ENCODE measurements at regions not wholly inside any gene's neighbourhood (a gene's known extent, or its start where the extent isn't known, plus 50 kb on each side); places are given as distances from the start of the nearest gene placed in this dataset.
"Not testable (repeated sequence)": the region's sequence is repeated elsewhere in the genome, so short reads cannot be mapped to it uniquely, and the experiment has no call there.

DNA sequence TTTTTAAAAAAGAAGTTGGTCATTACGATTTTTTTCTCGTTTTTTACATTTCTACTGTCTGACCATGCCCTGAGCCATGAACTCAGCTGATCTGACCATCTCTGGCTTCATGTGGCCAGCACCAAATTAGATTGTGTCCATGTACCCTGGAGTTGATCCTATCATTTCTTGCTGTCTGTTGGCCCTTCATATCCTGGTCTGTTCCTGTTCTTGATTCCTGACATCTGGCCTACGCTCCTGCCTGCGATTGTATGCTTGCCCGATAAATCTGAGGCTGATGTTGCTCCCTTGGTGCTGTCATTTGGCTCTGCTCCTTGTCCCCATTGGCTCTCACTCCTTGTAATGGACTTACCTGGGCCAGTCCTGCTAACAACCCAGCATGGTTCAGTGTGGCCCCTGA, 89.8 kb upstream of the IGSF10 start:
- DNase-seq: no peak

DNA sequence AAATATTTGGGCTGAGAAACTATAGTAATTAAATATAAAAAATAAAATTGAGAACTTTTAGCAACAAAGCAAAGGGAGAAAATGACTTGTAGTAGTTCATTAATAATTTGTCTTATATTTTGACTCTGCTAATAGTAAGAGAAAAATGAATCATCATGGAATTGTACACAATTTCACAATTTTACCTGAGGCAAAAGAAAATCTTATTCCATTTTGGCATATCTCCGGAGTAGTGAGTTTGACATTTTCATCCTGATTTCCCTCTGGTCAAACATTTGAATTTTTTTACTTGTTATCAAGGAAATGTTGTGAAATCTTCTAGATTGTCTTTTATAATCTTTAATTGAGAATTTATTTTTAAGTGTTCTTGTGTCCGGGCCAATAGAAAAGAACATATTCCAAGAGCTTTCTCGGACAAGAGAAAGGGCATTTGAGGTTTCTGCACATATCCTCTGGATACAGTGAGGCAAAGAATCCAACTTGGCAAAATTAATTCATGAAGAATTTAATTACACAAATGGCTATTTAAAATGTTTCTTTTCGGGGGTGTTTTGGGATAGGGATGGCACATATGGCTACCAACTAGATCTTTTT, 89.3 kb upstream of the IGSF10 start:
- DNase-seq: no peak

DNA sequence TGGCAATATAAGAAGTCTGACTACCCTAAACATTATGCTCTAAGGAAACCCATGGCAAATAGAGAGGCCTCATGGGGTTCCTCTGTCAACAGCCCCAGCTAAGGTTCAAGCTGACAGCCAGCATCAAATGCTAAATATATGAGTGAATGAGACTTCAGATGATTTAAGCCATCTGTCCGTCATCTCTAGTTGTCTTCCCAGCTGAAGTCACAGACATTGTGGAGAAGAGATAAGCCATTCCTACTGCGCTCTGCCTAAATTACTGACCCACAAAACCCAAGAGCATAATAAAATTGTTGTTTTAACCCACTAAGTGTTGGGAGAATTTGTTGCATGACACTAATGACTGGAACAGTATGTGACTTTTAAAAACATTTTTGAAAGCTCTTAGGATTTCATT, 87.3 kb upstream of the IGSF10 start:
- DNase-seq: no peak

DNA sequence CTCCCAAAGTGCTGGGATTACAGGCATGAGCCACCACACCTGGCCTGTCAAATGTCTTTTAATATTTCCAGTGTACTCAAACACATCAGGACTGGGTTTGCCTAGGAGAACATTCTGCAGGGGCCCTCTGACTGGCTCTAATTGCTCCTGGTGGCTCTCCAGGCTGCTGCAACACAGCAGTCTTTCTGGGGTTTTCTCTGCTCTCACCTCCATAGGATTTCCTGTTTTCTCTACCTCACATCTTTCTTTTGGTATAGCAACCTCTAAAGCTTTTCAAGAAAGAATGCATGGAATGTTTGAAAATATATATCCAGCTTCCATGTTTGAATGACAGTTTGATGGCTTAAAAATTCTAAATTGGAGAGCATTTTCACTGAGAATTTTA, 83.3 kb upstream of the IGSF10 start:
- DNase-seq: no peak

DNA sequence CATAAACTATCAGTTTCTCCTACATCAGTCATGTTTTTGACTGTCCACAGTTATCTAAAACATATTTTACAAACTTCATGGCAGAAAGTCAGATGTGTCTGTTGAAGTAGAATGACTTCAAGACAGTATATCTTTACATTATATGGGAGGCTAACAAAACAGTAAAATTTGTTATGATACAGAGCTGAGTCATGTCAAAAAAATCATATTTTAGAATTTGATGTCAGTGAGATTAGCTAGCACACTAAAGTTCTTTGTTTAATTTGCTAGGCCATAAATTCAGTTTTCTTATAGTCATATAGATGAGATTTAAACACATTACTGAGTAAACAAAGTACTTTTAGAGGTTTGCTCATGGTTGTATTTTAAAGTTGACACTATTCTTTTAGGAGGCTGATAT, 80.3 kb upstream of the IGSF10 start:
- DNase-seq: no peak

DNA sequence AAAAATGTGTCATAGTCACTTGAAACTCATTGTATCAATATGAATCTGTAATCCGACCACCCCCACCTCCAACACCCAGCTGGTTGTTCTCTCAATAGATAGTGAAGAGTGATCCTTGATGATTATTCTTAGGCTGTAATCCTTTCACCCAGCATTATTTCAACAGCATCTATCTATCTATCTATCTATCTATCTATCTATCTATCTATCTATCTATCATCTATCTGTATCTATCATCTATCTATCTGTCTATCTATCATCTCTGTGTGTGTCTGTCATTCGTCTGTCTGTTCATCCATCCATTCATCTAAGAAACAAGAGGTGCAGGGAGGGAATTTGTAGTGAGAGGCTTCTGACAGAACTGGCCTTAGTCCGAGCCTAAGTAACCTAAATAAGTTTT, 78.7 kb upstream of the IGSF10 start:
- DNase-seq: no peak

DNA sequence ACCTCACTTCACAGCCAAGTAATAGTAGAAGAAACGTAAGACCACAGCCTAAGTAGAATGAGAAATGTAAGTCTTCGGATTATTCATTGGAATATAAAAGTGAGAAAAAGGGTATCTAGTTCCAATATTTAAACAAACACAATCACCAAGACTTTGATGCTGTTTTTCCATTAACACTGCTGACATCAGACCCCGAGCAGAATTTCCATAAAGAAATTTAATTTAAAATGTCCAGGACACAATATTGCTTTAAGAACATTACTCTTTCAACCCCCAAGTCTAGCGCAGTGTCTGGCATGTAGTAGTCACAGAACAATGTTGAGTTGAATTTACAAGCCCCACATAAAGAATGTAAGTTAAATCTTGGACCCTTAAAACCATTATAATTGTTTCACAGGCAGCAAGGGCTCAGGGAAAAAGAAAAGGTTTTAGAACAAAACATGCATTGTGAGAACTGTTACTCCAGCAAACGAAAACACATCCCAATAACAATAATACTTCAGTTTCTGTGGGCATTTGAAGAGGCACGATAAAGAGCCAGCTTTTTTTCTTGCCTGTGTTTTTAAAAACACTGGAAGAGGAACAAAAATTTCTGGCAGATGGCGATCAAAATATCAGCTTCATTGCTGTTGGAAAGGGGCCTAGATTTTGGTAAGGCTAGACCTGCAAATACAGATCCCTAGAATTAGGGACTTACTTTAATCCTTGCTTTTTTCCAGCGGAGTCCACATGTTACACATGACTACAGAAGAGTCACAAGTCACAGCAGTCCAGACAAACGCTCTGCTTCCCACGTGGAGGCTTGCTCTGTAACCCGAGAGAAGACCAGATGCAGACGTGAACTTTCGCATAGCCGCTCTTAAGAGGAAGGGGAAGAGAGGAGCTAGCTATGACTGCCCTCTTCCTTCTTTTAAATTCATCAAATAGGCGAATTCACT, 77.9 kb upstream of the IGSF10 start:
- DNase-seq: no peak

DNA sequence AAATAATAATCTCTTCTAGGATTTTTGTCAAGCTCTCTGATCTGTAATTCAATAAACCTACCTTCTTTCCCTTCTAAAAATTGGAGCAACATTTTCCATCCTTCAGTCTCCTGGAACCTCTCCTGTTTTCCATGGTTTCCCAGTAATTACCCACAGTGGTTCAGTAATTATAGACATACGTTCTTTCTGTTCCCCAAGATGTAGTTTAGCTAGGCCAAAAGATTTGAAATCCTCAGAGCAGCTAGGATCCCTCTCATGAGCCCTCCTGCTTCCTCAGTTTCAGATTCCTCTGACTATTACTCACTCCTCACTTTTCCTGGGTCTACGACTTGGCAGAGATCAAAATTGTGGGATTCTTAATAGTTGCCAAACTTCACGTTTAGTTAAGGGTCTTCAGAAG, 76.9 kb upstream of the IGSF10 start:
- DNase-seq: no peak

DNA sequence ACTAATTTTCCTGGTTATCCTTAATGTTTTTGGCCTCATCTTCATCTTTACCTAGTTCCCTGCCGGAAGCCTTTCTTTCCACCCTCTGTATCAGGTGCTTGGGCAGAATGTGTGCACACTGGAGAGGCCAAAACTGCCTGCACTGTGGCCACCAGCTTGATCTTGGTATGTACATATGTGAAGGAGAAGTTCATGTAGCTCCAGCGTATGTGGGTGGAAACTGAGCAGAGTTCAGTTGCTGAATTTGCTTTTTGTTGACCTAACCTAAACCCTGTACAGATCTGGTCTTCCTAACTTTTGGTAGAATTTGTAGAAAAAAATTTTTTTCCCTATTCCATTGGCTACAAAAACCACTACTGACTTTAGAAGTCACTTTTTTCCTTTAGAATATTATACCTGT, 65.9 kb upstream of the IGSF10 start:
- DNase-seq: no peak

DNA sequence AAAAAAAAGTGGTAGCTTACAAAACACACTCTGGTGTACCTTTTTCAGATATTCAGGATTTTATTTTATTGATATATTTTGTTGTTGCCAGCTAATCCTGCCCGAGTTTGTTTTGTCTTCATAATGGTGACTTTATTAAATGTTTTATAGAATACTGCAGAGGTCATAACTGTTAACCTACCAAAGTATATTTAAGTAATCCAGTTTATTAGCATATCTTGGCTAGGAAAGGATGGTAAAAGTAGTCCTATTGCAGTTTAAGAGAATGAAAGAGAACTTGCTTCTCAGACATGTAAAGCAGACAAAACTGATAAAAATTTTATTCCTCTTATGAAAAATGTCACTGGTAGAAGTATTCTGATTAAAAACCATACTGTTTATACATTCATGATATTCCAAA, 59.2 kb upstream of the IGSF10 start:
- DNase-seq: no peak

DNA sequence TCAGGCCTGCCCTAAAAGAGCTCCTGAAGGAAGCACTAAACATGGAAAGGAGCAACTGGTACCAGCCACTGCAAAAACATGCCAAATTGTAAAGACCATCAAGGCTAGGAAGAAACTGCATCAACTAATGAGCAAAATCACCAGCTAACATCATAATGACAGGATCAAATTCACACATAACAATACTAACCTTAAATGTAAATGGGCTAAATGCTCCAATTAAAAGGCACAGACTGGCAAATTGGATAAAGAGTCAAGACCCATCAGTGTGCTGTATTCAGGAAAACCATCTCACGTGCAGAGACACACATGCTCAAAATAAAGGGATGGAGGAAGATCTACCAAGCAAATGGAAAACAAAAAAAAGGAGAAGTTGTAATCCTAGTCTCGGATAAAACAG, 50.6 kb upstream of the IGSF10 start:
- not testable (repeated sequence) for DNase-seq

Data from CD4-positive, alpha-beta T cell treated with Interleukin-4 for 1 hour (primary cell).